H1 (cell line): ENCODE measurements at regions not wholly inside any gene's neighbourhood (a gene's known extent, or its start where the extent isn't known, plus 50 kb on each side); places are given as distances from the start of the nearest gene placed in this dataset.

Experiments used
- CTCF ChIP-seq, 3 experiments: IDR thresholded peaks; 1 replicate in 2 of 3; 2 replicates in 1 of 3; pipeline versions ENCODE4 v1.5.1 to v1.6.1; 2011; ENCODE audit warnings: low read length in 3 of 3, mild to moderate bottlenecking in 3 of 3, inconsistent platforms in 2 of 3, low read depth in 1 of 3, moderate library complexity in 1 of 3; ENCODE audit not compliant: insufficient read depth in 1 of 3; ENCODE audit errors: control extremely low read depth in 1 of 3
- HDAC6 ChIP-seq: IDR thresholded peaks from one replicate; pipeline ENCODE4 v1.7.1; 2012; ENCODE audit warnings: low read depth, mild to moderate bottlenecking, inconsistent platforms, low read length, moderate library complexity
- SP1 ChIP-seq: IDR thresholded peaks from 2 replicates; pipeline ENCODE4 v1.6.1; 2011; ENCODE audit warnings: low read depth, low read length

DNA sequence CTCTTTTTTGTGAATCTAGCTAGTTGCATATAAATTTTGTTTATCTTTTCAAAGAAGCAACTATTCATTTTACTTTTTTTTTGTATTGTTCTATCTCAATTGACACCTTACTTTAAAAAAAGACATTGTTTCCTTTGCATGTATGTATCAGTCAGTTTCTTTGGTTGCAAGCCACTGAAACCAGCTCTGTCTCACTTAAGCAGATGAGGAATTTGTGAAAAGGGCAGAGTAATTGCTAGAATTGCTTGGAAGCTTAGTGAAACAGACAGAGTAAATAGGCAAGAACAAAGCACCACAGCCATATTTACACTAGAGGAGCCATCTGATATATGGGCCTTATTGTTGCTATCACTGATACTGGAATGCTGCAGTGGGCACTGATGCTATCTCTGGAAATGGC is 231.4 kb upstream of the KLF8 start:
- TF ChIP-seq CTCF (IDR thresholded peaks at IDR 0.05; ENCODE audit: control extremely low read depth in 1 of 3, insufficient read depth in 1 of 3, low read depth in 1 of 3, low read length in 3 of 3) (no peak), HDAC6 (no peak), SP1 (no peak)
